HL-60 (cell line): ENCODE measurements at regions not wholly inside any gene's neighbourhood (a gene's known extent, or its start where the extent isn't known, plus 50 kb on each side); places are given as distances from the start of the nearest gene placed in this dataset.

ENCODE experiments used
- DNase-seq, 2 experiments: peaks; one replicate each; pipeline ENCODE4 v3.0.0-alpha.2; 2010 to 2020; ENCODE audit warnings: low read depth in 1 of 2, low spot score in 1 of 2
- H3K27ac ChIP-seq: fragments of 250-450 bp; sonication (Bioruptor Pico); replicated peaks from 2 replicates; pipeline ENCODE4 v1.5.1; 2020; ENCODE audit warnings: mild to moderate bottlenecking, moderate library complexity
- H3K27me3 ChIP-seq: fragments of 250-450 bp; sonication (Bioruptor Pico); 2 replicates; pipeline ENCODE4 v1.5.1; 2021; ENCODE audit warnings: mild to moderate bottlenecking, moderate library complexity; ENCODE audit not compliant: insufficient read depth, poor library complexity, severe bottlenecking
- H3K4me3 ChIP-seq: replicated peaks from 2 replicates; pipeline ENCODE4 v1.5.1; 2011; ENCODE audit warnings: mild to moderate bottlenecking, control low read depth, low read length; ENCODE audit not compliant: insufficient read depth
- GABPA ChIP-seq: IDR thresholded peaks from 2 replicates; pipeline ENCODE4 v1.6.1; 2012; ENCODE audit warnings: low read depth
- POLR2AphosphoS5 ChIP-seq: IDR thresholded peaks from 2 replicates; pipeline ENCODE4 v1.6.1; 2012; ENCODE audit warnings: low read depth
- SPI1 ChIP-seq: IDR thresholded peaks from 2 replicates; pipeline ENCODE4 v1.6.1; 2012; ENCODE audit warnings: low read depth, mild to moderate bottlenecking, borderline replicate concordance
- TF ChIP-seq, protein P1 (sequence below): IDR thresholded peaks from one replicate; pipeline ENCODE4 v1.5.1; 2011; ENCODE audit warnings: low read length, control low read depth, inconsistent platforms; ENCODE audit not compliant: insufficient read depth
- TF ChIP-seq, protein P2 (sequence below): IDR thresholded peaks from 2 replicates; pipeline ENCODE4 v1.6.1; 2012; ENCODE audit warnings: low read depth; ENCODE audit not compliant: insufficient replicate concordance

DNA sequence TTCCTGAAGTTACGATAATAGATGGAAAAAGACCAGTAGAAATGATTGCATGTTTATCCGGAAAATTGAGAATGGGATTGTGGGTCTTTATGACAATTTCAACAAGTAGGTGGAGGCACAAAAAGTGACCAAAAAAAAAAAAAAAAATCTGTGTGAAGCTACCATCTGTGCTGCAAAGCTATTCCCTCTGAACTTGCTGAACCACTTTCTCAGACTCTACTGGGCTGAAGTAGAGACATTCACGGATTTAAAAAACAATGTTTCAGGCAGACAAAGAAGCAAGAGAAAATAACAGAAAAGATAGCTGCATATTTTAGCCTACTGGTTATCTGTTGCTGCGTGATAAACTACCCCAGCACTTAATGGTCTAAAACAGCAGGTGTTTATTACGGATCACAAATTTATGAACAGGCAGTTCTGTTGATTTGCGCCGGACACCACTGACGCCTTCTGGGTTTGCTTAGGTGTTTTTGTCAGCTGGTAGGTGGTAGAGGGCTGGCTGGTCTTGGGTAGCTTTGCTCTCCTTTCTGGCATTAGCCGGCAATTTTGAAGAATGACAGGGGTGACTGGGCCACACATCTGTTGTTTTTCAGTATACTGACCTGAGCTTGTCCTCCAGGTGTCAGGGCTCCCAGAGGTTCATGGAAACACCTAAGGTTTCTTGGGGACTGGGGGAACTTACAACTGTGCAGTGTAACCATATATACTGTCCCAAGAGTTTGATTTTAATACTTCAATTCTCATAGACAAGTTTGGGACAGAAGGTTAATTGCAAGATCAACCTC, 665.1 kb downstream of the CCSER2 start:
- DNase-seq = no peak
- no peak overlapping the region for H3K27ac ChIP-seq
- H3K27me3 ChIP-seq = no peaks in the 10 kb centered on the region
- no peak overlapping the region for H3K4me3 ChIP-seq
- TF ChIP-seq, protein P1, sequence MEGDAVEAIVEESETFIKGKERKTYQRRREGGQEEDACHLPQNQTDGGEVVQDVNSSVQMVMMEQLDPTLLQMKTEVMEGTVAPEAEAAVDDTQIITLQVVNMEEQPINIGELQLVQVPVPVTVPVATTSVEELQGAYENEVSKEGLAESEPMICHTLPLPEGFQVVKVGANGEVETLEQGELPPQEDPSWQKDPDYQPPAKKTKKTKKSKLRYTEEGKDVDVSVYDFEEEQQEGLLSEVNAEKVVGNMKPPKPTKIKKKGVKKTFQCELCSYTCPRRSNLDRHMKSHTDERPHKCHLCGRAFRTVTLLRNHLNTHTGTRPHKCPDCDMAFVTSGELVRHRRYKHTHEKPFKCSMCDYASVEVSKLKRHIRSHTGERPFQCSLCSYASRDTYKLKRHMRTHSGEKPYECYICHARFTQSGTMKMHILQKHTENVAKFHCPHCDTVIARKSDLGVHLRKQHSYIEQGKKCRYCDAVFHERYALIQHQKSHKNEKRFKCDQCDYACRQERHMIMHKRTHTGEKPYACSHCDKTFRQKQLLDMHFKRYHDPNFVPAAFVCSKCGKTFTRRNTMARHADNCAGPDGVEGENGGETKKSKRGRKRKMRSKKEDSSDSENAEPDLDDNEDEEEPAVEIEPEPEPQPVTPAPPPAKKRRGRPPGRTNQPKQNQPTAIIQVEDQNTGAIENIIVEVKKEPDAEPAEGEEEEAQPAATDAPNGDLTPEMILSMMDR = no peak
- TF ChIP-seq, protein P2, sequence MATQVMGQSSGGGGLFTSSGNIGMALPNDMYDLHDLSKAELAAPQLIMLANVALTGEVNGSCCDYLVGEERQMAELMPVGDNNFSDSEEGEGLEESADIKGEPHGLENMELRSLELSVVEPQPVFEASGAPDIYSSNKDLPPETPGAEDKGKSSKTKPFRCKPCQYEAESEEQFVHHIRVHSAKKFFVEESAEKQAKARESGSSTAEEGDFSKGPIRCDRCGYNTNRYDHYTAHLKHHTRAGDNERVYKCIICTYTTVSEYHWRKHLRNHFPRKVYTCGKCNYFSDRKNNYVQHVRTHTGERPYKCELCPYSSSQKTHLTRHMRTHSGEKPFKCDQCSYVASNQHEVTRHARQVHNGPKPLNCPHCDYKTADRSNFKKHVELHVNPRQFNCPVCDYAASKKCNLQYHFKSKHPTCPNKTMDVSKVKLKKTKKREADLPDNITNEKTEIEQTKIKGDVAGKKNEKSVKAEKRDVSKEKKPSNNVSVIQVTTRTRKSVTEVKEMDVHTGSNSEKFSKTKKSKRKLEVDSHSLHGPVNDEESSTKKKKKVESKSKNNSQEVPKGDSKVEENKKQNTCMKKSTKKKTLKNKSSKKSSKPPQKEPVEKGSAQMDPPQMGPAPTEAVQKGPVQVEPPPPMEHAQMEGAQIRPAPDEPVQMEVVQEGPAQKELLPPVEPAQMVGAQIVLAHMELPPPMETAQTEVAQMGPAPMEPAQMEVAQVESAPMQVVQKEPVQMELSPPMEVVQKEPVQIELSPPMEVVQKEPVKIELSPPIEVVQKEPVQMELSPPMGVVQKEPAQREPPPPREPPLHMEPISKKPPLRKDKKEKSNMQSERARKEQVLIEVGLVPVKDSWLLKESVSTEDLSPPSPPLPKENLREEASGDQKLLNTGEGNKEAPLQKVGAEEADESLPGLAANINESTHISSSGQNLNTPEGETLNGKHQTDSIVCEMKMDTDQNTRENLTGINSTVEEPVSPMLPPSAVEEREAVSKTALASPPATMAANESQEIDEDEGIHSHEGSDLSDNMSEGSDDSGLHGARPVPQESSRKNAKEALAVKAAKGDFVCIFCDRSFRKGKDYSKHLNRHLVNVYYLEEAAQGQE = no peak
- TF ChIP-seq GABPA (no peak), POLR2AphosphoS5 (no peak), SPI1 (no peak)

DNA sequence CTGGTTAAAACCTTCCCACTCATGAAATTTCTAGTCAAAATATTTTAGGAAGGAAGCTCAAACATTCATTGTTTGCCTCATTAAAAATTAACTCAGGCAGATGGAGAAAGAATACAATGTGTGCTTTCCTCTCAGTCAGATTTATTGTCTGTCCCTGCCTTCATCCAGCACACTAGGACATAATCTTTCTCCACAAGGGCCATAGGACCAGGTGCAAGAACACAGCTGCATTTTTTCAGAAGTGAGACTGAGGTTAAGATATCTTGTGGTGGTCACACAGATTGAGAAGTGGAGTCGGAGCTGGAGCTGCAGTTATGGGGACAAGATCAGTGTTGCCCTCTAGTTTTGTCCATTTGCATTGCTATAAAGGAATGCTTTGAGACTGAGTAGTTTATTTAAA, 666.3 kb downstream of the CCSER2 start:
- no peak for DNase-seq
- TF ChIP-seq, protein P2 = no peak
- TF ChIP-seq POLR2AphosphoS5 (no peak), GABPA (no peak), SPI1 (no peak)
- TF ChIP-seq, protein P1 = no peak
- no peak overlapping the region for H3K4me3 ChIP-seq
- H3K27ac ChIP-seq = no peak overlapping the region
- no peaks in the 10 kb centered on the region for H3K27me3 ChIP-seq

DNA sequence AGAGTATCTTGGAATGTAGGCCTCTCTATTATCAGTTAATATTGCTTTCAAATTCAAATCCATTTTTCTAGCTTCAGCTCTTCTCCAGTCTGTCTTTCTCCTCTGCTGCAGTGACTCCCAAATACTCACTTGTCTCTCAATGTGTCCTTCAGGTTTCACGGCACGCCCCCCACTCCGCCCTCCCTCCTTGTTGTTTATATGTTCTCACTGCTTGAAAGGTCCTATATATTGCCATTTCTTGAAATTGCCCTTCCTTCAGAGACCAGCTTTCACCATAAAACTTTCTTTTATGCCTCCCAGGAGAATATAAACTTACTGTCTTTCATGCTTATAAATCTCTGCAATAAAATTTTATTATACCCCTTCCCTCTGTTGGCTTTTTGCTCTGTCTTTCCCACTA, 668.2 kb downstream of the CCSER2 start:
- Histone ChIP-seq H3K27ac (no peak overlapping the region), H3K27me3 (no peaks in the 10 kb centered on the region), H3K4me3 (no peak overlapping the region)
- TF ChIP-seq, protein P2 = no peak
- TF ChIP-seq GABPA (no peak), POLR2AphosphoS5 (no peak), SPI1 (no peak)
- TF ChIP-seq, protein P1 = no peak
- no peak for DNase-seq
